WTC11 (cell line): ENCODE measurements at regions not wholly inside any gene's neighbourhood (a gene's known extent, or its start where the extent isn't known, plus 50 kb on each side); places are given as distances from the start of the nearest gene placed in this dataset.

Experiments
- ATAC-seq: fragments of 200-7000 bp; cut with Tn5 transposase; 2 replicates; pipeline ENCODE4 v1.10.0; 2021; ENCODE audit warnings: mild to moderate bottlenecking, moderate library complexity
- CTCF ChIA-PET: fragments of 300-600 bp; sonication (Branson Sonifier 250); formaldehyde crosslinking; loops from one replicate; lab custom pipeline; 2021; ENCODE audit warnings: antibody characterized with exemption; lab: Charles Lee
- POLR2A ChIA-PET: fragments of 350-600 bp; sonication (Branson Sonifier 250); formaldehyde crosslinking; loops from one replicate; lab custom pipeline; 2021; ENCODE audit warnings: antibody characterized with exemption; lab: Charles Lee
- DNase-seq: peaks from one replicate; pipeline ENCODE4 v3.0.0; 2021; ENCODE audit warnings: low spot score
- H3K27ac Mint-ChIP-seq: 2 replicates; pipeline ENCODE4 v1.8.0; 2021; ENCODE audit warnings: mixed read lengths
- H3K27me3 Mint-ChIP-seq: 2 replicates; pipeline ENCODE4 v1.8.0; 2021; ENCODE audit warnings: low read depth, mild to moderate bottlenecking, moderate library complexity, mixed read lengths
- H3K36me3 Mint-ChIP-seq: 2 replicates; pipeline ENCODE4 v1.8.0; 2021; ENCODE audit warnings: mixed read lengths
- H3K4me1 Mint-ChIP-seq: 2 replicates; pipeline ENCODE4 v1.8.0; 2022; ENCODE audit warnings: mixed read lengths
- H3K4me3 Mint-ChIP-seq: 2 replicates; pipeline ENCODE4 v1.8.0; 2021; ENCODE audit warnings: mild to moderate bottlenecking, moderate library complexity, mixed read lengths
- H3K9me3 Mint-ChIP-seq: 2 replicates; pipeline ENCODE4 v1.8.0; 2021; ENCODE audit warnings: mixed read lengths
- ARID4B ChIP-seq: sonication (generic); formaldehyde crosslinking; IDR thresholded peaks from 2 replicates; pipeline ENCODE4 v1.8.0; 2023; ENCODE audit warnings: missing genetic modification reagents, mild to moderate bottlenecking, borderline replicate concordance
- E2F5 ChIP-seq: sonication (generic); formaldehyde crosslinking; IDR thresholded peaks from 2 replicates; pipeline ENCODE4 v1.8.1; 2022; ENCODE audit warnings: mild to moderate bottlenecking, moderate library complexity, missing genetic modification reagents
- ETV6 ChIP-seq: sonication (generic); formaldehyde crosslinking; IDR thresholded peaks from 2 replicates; pipeline ENCODE4 v1.8.1; 2022; ENCODE audit warnings: mild to moderate bottlenecking, missing genetic modification reagents
- FOXJ3 ChIP-seq: sonication (generic); formaldehyde crosslinking; IDR thresholded peaks from 2 replicates; pipeline ENCODE4 v1.9.0; 2021; ENCODE audit warnings: missing genetic modification reagents, mild to moderate bottlenecking, borderline replicate concordance
- HMGA2 ChIP-seq: fragments of 250-450 bp; sonication (Bioruptor Pico); IDR thresholded peaks from 2 replicates; pipeline ENCODE4 v1.4.0; 2021; ENCODE audit warnings: mild to moderate bottlenecking, moderate library complexity
- IRF1 ChIP-seq: sonication (generic); formaldehyde crosslinking; IDR thresholded peaks from 2 replicates; pipeline ENCODE4 v1.8.0; 2023; ENCODE audit warnings: missing genetic modification reagents
- JAZF1 ChIP-seq: fragments of 250-450 bp; sonication (Bioruptor Pico); IDR thresholded peaks from 2 replicates; pipeline ENCODE4 v1.9.0; 2021; ENCODE audit warnings: moderate library complexity, mild to moderate bottlenecking, inconsistent platforms
- JUN ChIP-seq: sonication (generic); formaldehyde crosslinking; IDR thresholded peaks from 2 replicates; pipeline ENCODE4 v1.8.0; 2023; ENCODE audit warnings: mild to moderate bottlenecking, missing genetic modification reagents
- KAT7 ChIP-seq: sonication (generic); formaldehyde crosslinking; IDR thresholded peaks from 2 replicates; pipeline ENCODE4 v1.8.1; 2023; ENCODE audit warnings: missing genetic modification reagents, mild to moderate bottlenecking, borderline replicate concordance
- MAX ChIP-seq: sonication (generic); formaldehyde crosslinking; IDR thresholded peaks from 2 replicates; pipeline ENCODE4 v1.8.0; 2022; ENCODE audit warnings: mild to moderate bottlenecking, missing genetic modification reagents
- MYBL2 ChIP-seq: sonication (generic); formaldehyde crosslinking; IDR thresholded peaks from 2 replicates; pipeline ENCODE4 v1.8.1; 2023; ENCODE audit warnings: mild to moderate bottlenecking, moderate library complexity, missing genetic modification reagents
- NFATC4 ChIP-seq: fragments of 250-450 bp; sonication (Bioruptor Pico); IDR thresholded peaks from 2 replicates; pipeline ENCODE4 v1.9.0; 2021; ENCODE audit warnings: mild to moderate bottlenecking
- NFE2L1 ChIP-seq: sonication (generic); formaldehyde crosslinking; IDR thresholded peaks from 2 replicates; pipeline ENCODE4 v1.8.1; 2023; ENCODE audit warnings: missing genetic modification reagents
- NFYB ChIP-seq: sonication (generic); formaldehyde crosslinking; conservative IDR thresholded peaks from 2 replicates; pipeline ENCODE4 v1.8.0; 2022; ENCODE audit warnings: low read depth, missing genetic modification reagents
- NR2C2 ChIP-seq: sonication (generic); formaldehyde crosslinking; IDR thresholded peaks from 2 replicates; pipeline ENCODE4 v1.8.0; 2022; ENCODE audit warnings: mild to moderate bottlenecking, missing genetic modification reagents
- STAT6 ChIP-seq: sonication (generic); formaldehyde crosslinking; conservative IDR thresholded peaks from 2 replicates; pipeline ENCODE4 v1.8.1; 2023; ENCODE audit warnings: mild to moderate bottlenecking, low read depth, missing genetic modification reagents, moderate library complexity
- TP53 ChIP-seq: sonication (generic); formaldehyde crosslinking; IDR thresholded peaks from 2 replicates; pipeline ENCODE4 v1.8.1; 2023; ENCODE audit warnings: mild to moderate bottlenecking, missing genetic modification reagents
- ZNF219 ChIP-seq: sonication (generic); formaldehyde crosslinking; IDR thresholded peaks from 2 replicates; pipeline ENCODE4 v1.8.0; 2023; ENCODE audit warnings: missing genetic modification reagents, mild to moderate bottlenecking, borderline replicate concordance
- ZNF232 ChIP-seq: sonication (generic); formaldehyde crosslinking; IDR thresholded peaks from 2 replicates; pipeline ENCODE4 v1.8.0; 2022; ENCODE audit warnings: mild to moderate bottlenecking, missing genetic modification reagents
- ZNF281 ChIP-seq: sonication (generic); formaldehyde crosslinking; IDR thresholded peaks from 2 replicates; pipeline ENCODE4 v1.8.0; 2023; ENCODE audit warnings: mild to moderate bottlenecking, missing genetic modification reagents
- ZNF317 ChIP-seq: sonication (generic); formaldehyde crosslinking; IDR thresholded peaks from 2 replicates; pipeline ENCODE4 v1.8.1; 2023; ENCODE audit warnings: low read depth, mild to moderate bottlenecking, moderate library complexity, missing genetic modification reagents, borderline replicate concordance
- ZNF416 ChIP-seq: fragments of 250-450 bp; sonication (Bioruptor Pico); IDR thresholded peaks from 2 replicates; pipeline ENCODE4 v1.9.0; 2021; ENCODE audit warnings: mild to moderate bottlenecking, inconsistent platforms
- ZNF423 ChIP-seq: fragments of 250-450 bp; sonication (Bioruptor Pico); IDR thresholded peaks from 2 replicates; pipeline ENCODE4 v2.1.2; 2022; ENCODE audit warnings: mild to moderate bottlenecking, moderate library complexity

- ATAC-seq, result no peak
- Mint-ChIP-seq H3K36me3 (no peaks in the 10 kb centered on the region), H3K4me3 (no peak overlapping the region), H3K9me3 (peaks cover 5% of the 10 kb centered on the region), H3K27me3 (no peaks in the 10 kb centered on the region), H3K27ac (no peak overlapping the region), H3K4me1 (peaks cover 23% of the 10 kb centered on the region)
- CTCF ChIA-PET, result no interaction called here
- POLR2A ChIA-PET, result no interaction called here
- DNase-seq, result no peak
- TF ChIP-seq NFE2L1 (CRISPR knock-in tag), result no peak
- TF ChIP-seq ETV6 (CRISPR knock-in tag), result no peak
- TF ChIP-seq E2F5, result no peak
- TF ChIP-seq ZNF219 (CRISPR knock-in tag), result no peak
- no peak for TF ChIP-seq ZNF423 (CRISPR knock-in tag)
- TF ChIP-seq TP53 (CRISPR knock-in tag), result no peak
- no peak for TF ChIP-seq FOXJ3
- TF ChIP-seq NR2C2 (CRISPR knock-in tag), result no peak
- no peak for TF ChIP-seq IRF1 (CRISPR knock-in tag)
- TF ChIP-seq JUN, result no peak
- no peak for TF ChIP-seq HMGA2 (CRISPR knock-in tag)
- no peak for TF ChIP-seq JAZF1 (CRISPR knock-in tag)
- TF ChIP-seq ARID4B (CRISPR knock-in tag), result no peak
Measured at GRCh38 chr4:82248903-82249632, 124.7 kb downstream of the HNRNPD start.

- peak; percentile 30 for DNase-seq
- ChIA-PET CTCF (interaction anchor here (1.3 to 2.6 kb wide), 3 partner anchors 21 to 113 kb away, joined by 3 to 23 read pairs (median 13); no protein-coding TSS in a partner anchor), POLR2A (no interaction called here)
- Mint-ChIP-seq H3K36me3 (no peaks in the 10 kb centered on the region), H3K27ac (no peak overlapping the region), H3K4me1 (peaks cover 23% of the 10 kb centered on the region), H3K27me3 (no peaks in the 10 kb centered on the region), H3K4me3 (no peak overlapping the region), H3K9me3 (peaks cover 5% of the 10 kb centered on the region)
- peak; percentile 44; the same call in 1 of the 2 replicates for ATAC-seq
- TF ChIP-seq NFYB (CRISPR knock-in tag), result no peak
- no peak for TF ChIP-seq ZNF317 (CRISPR knock-in tag)
- TF ChIP-seq MAX, result no peak
- no peak for TF ChIP-seq NFATC4 (CRISPR knock-in tag)
- no peak for TF ChIP-seq ZNF281 (CRISPR knock-in tag)
- no peak for TF ChIP-seq KAT7 (CRISPR knock-in tag)
- no peak for TF ChIP-seq MYBL2 (CRISPR knock-in tag)
- TF ChIP-seq STAT6, result no peak
- no peak for TF ChIP-seq IRF1 (CRISPR knock-in tag)
- no peak for TF ChIP-seq ZNF232 (CRISPR knock-in tag)
- TF ChIP-seq ZNF416, result no peak
Measured at GRCh38 chr4:82247629-82248028, 126.2 kb downstream of the HNRNPD start.
